MV-4-11 (cell line): ENCODE measurements at regions not wholly inside any gene's neighbourhood (a gene's known extent, or its start where the extent isn't known, plus 50 kb on each side); places are given as distances from the start of the nearest gene placed in this dataset.
"Not testable (repeated sequence)": the region's sequence is repeated elsewhere in the genome, so short reads cannot be mapped to it uniquely, and the experiment has no call there.

ENCODE experiments used
- DNase-seq: peaks from one replicate; lab custom pipeline; 2025; lab: John Stamatoyannopoulos, UW

GRCh38 chr6:11407414-11407813 is 130.1 kb upstream of the TMEM170B start:
- DNase-seq: no peak

DNA sequence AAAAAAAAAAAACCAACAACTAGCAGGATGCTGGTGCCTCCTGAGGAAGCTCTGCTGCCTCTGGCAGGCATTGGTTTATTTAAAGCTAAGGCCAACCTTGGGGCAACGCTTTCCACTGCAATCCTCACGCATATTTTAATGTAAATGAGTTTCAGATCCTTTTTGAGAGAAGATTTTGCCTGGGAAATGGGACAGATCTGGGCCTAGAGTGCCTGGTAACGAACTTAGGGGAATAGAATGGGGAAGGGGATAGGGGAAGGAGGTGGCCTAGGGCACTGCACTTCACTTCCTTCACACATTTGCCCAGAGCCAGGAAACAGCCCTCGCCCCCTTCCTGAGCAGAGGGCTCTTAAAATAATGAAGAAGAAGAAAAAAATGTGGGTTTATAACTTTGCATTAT is 132.7 kb upstream of the TMEM170B start:
- peak; percentile 89 for DNase-seq

- DNase-seq: no peak
Measured at GRCh38 chr6:11404081-11404480, 133.5 kb upstream of the TMEM170B start.

GRCh38 chr6:11403035-11403601 is 134.4 kb upstream of the TMEM170B start:
- no peak for DNase-seq

DNA sequence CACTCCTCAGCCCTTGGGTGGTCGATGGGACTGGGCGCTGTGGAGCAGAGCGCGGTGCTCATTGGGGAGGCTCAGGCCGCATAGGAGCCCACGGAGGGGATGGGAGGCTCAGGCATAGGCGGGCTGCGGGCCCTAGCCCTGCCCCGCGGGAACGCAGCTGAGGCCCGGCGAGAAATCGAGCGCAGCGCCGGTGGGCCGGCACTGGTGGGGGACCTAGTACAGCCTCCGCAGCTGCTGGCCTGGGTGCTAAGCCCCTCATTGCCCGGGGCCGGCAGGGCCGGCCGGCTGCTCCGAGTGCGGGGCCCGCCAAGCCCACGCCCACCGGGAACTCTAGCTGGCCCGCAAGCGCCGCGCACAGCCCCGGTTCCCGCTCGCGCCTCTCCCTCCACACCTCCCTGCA is 135.0 kb upstream of the TMEM170B start:
- not testable (repeated sequence) for DNase-seq

DNA sequence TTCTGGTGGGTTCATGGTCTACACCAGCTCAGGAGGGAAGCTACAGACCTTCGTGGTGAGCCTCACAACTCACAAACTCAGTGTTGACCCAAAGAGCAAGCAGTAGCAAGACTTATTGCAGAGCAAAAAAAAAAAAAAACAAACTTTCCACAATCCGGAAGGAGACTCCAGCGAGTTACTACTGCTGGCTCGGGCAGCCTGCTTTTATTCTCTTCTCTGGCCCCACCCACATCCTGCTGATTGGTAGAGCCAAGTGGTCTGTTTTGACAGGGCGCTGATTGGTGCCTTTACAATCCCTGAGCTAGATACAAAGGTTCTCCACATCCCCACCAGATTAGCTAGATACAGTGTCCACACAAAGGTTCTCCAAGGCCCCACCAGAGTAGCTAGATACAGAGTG is 135.6 kb upstream of the TMEM170B start:
- not testable (repeated sequence) for DNase-seq

GRCh38 chr6:11398451-11399326 is 138.9 kb upstream of the TMEM170B start:
- DNase-seq: peak; percentile 59

- DNase-seq: peak; percentile 40
Measured at GRCh38 chr6:11397622-11398450, 139.7 kb upstream of the TMEM170B start.

GRCh38 chr6:11396860-11397259 is 140.7 kb upstream of the TMEM170B start:
- DNase-seq: no peak

- peak; percentile 51 for DNase-seq
Measured at GRCh38 chr6:11393713-11394627, 143.6 kb upstream of the TMEM170B start.

GRCh38 chr6:11392778-11393507 is 144.6 kb upstream of the TMEM170B start:
- peak; percentile 87 for DNase-seq

- no peak for DNase-seq
Measured at GRCh38 chr6:11391934-11392777, 145.4 kb upstream of the TMEM170B start.

- DNase-seq: no peak
Measured at GRCh38 chr6:11389977-11390376, 147.6 kb upstream of the TMEM170B start.

DNA sequence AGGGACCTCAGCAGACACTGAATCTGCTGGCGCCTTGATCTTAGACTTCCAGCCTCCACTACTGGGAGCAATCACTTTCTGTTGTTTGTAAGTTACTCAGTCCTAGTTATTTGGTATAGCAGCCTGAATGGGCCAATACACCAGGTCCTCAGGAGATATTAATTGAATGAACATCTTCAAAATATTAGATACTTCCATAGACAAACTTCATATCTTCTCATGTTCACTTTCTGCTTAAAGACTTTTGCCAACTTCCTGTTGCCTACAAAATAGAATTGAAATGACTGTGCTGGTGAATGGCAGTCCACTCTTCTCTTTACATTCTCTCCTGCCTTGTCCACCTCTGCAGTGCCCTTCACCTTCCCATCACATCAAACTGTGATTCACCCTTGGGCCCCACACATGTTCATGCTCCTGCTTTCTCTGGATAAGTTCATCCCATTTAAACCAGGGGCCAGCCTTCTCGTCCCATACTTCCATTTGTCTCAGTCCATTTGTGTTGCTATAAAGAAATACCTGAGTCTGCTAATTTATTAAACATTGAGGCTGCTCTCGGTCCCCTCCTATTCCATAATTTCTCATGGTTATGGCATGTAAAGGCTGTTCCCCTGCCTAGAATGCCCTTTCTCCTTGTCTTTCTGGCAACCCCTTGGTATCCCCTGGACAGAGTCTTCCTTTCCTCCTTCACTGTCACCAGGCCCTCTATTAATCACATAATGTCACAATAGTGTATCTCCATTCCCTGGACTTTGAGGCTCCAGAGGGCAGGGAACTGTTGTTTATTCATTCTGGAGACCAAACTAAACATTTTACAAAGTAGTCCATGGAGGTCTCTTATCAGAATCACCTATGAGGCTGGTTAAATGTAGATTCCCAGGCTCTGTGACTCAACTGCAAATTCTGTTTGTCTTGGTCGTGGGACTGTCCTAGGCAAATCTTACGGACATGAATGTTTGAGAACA is 148.3 kb upstream of the TMEM170B start:
- DNase-seq: no peak

DNA sequence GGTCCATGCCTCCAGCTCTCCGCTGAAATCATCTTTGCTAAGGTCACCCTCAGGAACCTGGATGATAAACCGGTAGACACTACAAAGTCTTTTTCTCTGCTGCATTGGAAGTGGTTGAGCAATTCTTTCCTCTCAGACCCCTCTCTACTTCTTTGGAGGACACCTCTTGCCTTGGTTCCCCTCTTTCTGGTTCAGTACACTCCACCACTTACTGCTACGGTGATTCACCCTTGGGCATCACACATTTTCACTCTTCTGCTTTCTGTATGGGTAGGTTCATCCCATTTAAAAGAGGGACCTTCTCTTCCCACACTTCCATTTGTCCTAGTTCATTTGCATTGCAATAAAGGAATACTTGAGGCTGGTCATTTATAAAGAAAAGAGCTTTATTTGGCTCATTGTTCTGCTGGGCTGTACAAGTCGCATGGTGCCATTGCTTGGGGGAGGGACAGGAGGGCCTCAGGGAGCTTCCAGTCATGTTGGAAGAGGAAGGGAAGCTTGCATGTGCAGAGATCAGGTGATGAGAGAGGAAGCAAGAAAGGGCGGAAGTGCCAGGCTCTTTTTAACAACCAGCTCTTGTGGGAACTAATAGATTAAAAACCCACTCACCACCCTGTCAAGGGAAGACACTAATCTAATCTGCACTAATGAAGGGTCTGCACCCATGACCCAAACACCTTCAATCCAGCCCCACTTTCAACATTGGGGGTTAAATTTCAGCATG is 149.7 kb upstream of the TMEM170B start:
- DNase-seq: no peak

GRCh38 chr6:11386726-11387125 is 150.8 kb upstream of the TMEM170B start:
- no peak for DNase-seq

- DNase-seq: peak; percentile 63
Measured at GRCh38 chr6:11386323-11386722, 151.2 kb upstream of the TMEM170B start.
